ENCODE measurements at regions not wholly inside any gene's neighbourhood (a gene's known extent, or its start where the extent isn't known, plus 50 kb on each side); places are given as distances from the start of the nearest gene placed in this dataset.
A peak's percentile ranks its signal among the peaks of the same experiment; 100 is the strongest.

- H3K4me1 Mint-ChIP-seq (ENCODE audit: unreplicated experiment) = peaks cover 31% of the 10 kb centered on the region
- peaks cover 10% of the 10 kb centered on the region for H3K27me3 Mint-ChIP-seq (ENCODE audit: unreplicated experiment)
- H3K27ac Mint-ChIP-seq (ENCODE audit: unreplicated experiment) = peak overlapping the region; percentile 76
- peaks cover 5% of the 10 kb centered on the region for H3K36me3 Mint-ChIP-seq (ENCODE audit: unreplicated experiment)
- peaks cover 4% of the 10 kb centered on the region for H3K9me3 Mint-ChIP-seq (ENCODE audit: unreplicated experiment)
- H3K4me3 Mint-ChIP-seq (ENCODE audit: unreplicated experiment) = no peak overlapping the region
- TF ChIP-seq CTCF (IDR thresholded peaks at IDR 0.05) = no peak
- DNase-seq (ENCODE audit: extremely low spot score, unreplicated experiment) = no peak
Measured at GRCh38 chr10:33901166-33901565, 566.7 kb upstream of the NRP1 start.

DNA sequence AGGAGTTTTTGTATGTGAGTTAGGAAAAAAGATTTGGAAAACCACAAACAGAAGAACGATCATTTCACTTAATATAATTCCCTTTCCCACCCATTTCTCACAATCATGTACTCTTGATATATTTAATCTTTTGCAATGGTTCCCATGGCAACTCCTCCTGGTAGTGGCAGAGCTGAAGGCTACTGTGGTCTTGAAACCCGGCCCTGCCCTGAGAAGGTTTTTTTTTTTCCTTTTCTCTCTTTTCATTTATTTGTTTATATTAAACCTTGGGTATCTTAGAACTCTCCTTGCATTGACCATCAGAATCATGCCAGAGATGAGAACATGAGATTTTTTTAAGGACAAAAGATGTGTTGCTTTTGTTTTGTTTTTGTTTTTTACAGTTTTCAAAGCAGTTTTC, 566.1 kb upstream of the NRP1 start:
- Mint-ChIP-seq H3K9me3 (ENCODE audit: unreplicated experiment) (peaks cover 4% of the 10 kb centered on the region), H3K27ac (ENCODE audit: unreplicated experiment) (peak overlapping the region; percentile 76)
- TF ChIP-seq CTCF (IDR thresholded peaks at IDR 0.05) = no peak

DNA sequence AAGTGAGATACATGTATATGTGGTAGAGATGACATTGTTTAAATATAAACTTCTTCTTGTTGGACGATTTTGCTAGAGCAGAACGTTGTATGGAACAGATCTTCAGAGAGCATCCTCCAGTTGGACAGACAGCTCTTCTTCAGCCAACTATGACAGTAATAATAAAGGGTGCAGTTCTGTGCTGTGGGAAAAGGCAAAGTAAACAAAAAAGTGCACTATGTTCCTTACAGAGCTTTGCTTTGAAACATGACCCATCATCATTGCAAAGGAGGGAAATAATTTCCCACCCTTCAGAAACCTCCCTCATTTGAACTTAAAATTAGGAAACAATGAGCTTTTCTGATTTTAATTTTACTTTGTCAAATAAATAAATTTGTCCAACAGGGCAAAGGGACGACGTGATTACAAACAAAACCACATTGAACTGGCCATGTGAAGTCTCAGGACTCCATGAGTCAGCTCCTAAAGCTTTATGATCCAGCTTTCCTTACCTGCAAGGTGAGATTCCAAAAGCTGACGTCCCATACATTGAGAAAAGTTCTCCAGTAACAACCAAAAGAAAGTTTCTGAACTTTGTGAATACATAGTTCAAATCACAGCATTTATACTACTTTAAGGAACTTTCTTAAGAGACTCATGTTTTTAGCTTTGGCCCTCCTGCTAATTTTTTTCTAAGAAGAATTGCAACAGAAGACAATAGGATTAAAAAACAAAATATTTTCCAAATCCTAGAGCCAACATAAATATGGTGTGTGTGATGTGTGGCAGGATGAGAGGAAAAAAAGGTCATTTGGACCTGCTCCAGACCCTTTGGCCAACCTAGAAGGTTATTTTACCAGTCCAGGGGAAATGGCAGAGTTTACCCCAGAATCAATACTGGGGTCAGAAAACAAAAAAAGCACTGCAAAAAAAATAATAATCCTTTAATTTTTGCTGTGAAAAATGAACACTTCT, 565.4 kb upstream of the NRP1 start:
- no peak for DNase-seq (ENCODE audit: extremely low spot score, unreplicated experiment)
- H3K27ac Mint-ChIP-seq (ENCODE audit: unreplicated experiment) = peak overlapping the region; percentile 76
- peaks cover 31% of the 10 kb centered on the region for H3K4me1 Mint-ChIP-seq (ENCODE audit: unreplicated experiment)

More for the DNA sequence above, 566.1 kb upstream of the NRP1 start:
- H3K4me3 Mint-ChIP-seq (ENCODE audit: unreplicated experiment) = no peak overlapping the region
- peaks cover 31% of the 10 kb centered on the region for H3K4me1 Mint-ChIP-seq (ENCODE audit: unreplicated experiment)
- H3K36me3 Mint-ChIP-seq (ENCODE audit: unreplicated experiment) = peaks cover 5% of the 10 kb centered on the region
- peaks cover 10% of the 10 kb centered on the region for H3K27me3 Mint-ChIP-seq (ENCODE audit: unreplicated experiment)
- DNase-seq (ENCODE audit: extremely low spot score, unreplicated experiment) = no peak

DNA sequence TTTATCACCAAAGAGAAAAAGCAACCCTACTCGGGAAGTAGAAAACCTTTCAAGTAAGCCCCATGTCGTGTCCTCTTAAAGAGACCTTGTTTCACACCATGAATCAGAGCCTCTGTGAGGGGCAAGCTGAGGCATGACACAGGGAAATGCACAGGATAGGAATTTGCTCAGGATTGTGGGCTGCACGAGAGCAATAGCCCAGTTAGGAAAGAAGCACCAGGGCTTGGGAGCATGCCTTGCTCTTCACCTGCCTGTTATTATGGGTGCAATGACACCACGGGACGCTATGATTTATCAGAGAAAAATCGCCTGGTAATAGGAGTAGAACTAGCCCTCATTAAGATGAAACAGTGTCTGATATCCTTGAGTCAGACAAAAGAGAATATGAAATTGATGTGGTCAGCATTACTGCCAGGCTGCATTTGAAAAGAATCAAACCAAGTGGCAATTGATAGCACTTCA, 562.9 kb upstream of the NRP1 start:
- DNase-seq (ENCODE audit: extremely low spot score, unreplicated experiment) = no peak
- peaks cover 4% of the 10 kb centered on the region for H3K9me3 Mint-ChIP-seq (ENCODE audit: unreplicated experiment)
- peaks cover 41% of the 10 kb centered on the region for H3K4me1 Mint-ChIP-seq (ENCODE audit: unreplicated experiment)
- H3K4me3 Mint-ChIP-seq (ENCODE audit: unreplicated experiment) = no peak overlapping the region
- no peak overlapping the region for H3K27ac Mint-ChIP-seq (ENCODE audit: unreplicated experiment)
- peaks cover 5% of the 10 kb centered on the region for H3K36me3 Mint-ChIP-seq (ENCODE audit: unreplicated experiment)
- TF ChIP-seq CTCF (IDR thresholded peaks at IDR 0.05) = no peak
- peaks cover 4% of the 10 kb centered on the region for H3K27me3 Mint-ChIP-seq (ENCODE audit: unreplicated experiment)

More for the DNA sequence above, 565.4 kb upstream of the NRP1 start:
- no peak for TF ChIP-seq CTCF (IDR thresholded peaks at IDR 0.05)
- peaks cover 5% of the 10 kb centered on the region for H3K36me3 Mint-ChIP-seq (ENCODE audit: unreplicated experiment)
- peaks cover 4% of the 10 kb centered on the region for H3K9me3 Mint-ChIP-seq (ENCODE audit: unreplicated experiment)
- H3K4me3 Mint-ChIP-seq (ENCODE audit: unreplicated experiment) = no peak overlapping the region
- H3K27me3 Mint-ChIP-seq (ENCODE audit: unreplicated experiment) = peaks cover 10% of the 10 kb centered on the region

- no peak for DNase-seq (ENCODE audit: extremely low spot score, unreplicated experiment)
- no peak for TF ChIP-seq CTCF (IDR thresholded peaks at IDR 0.05)
- Mint-ChIP-seq H3K27ac (ENCODE audit: unreplicated experiment) (peak overlapping the region; percentile 39), H3K4me1 (ENCODE audit: unreplicated experiment) (peaks cover 19% of the 10 kb centered on the region), H3K4me3 (ENCODE audit: unreplicated experiment) (no peak overlapping the region), H3K9me3 (ENCODE audit: unreplicated experiment) (no peaks in the 10 kb centered on the region), H3K27me3 (ENCODE audit: unreplicated experiment) (peaks cover 10% of the 10 kb centered on the region), H3K36me3 (ENCODE audit: unreplicated experiment) (no peaks in the 10 kb centered on the region)
Measured at GRCh38 chr10:33893506-33893905, 559.0 kb upstream of the NRP1 start.

Data from osteocyte (in vitro differentiated cells).